ENCODE measurements at regions not wholly inside any gene's neighbourhood (a gene's known extent, or its start where the extent isn't known, plus 50 kb on each side); places are given as distances from the start of the nearest gene placed in this dataset.

- TF ChIP-seq CTCF (conservative IDR thresholded peaks at IDR 0.05 in 1 of 2, IDR thresholded peaks at IDR 0.05 in 1 of 2; ENCODE audit: low read depth in 1 of 2, low read length in 2 of 2) (no peak), EZH2 (IDR thresholded peaks at IDR 0.05; ENCODE audit: low read length, missing control alignments) (no peak)
These were observed 72.0 kb upstream of the ACVR2A start for GRCh38 chr2:147772781-147773180.

Measured in fibroblast of lung (primary cell).